Erythroblast (primary cell): ENCODE measurements at regions not wholly inside any gene's neighbourhood (a gene's known extent, or its start where the extent isn't known, plus 50 kb on each side); places are given as distances from the start of the nearest gene placed in this dataset.

Experiments used
- DNase-seq, 2 experiments: peaks; one replicate each; lab custom pipeline; 2025; lab: John Stamatoyannopoulos, UW
- GATA1 ChIP-seq: IDR thresholded peaks from 2 replicates; pipeline ENCODE4 v1.6.1; 2011; ENCODE audit warnings: low read depth, mild to moderate bottlenecking, control low read depth, low read length, moderate library complexity
- POLR2A ChIP-seq: IDR thresholded peaks from 2 replicates; pipeline ENCODE4 v1.6.1; 2011; ENCODE audit warnings: mild to moderate bottlenecking, low read length

DNA sequence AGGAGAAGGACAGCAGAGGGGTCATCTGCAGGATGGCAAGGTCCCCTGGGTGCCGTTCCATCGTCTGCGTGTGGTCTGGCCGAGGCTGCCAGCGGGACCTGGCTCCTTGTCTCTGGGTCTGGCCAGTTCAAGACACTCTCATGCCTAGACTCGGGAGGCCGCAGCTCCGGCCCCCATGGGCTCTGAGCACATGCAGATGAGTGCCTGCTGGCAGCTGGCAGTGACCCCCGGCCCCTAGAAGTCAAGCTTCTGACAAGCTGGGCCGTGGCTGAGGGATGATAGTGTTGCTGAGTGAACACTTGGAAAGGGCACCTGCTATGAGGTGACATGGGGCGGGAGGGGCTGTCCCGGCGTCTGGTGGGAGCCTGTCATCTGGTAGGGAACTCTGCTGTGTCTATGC, 1180.6 kb downstream of the BRD1 start:
- no peak for DNase-seq
- TF ChIP-seq GATA1 (no peak), POLR2A (no peak)

DNA sequence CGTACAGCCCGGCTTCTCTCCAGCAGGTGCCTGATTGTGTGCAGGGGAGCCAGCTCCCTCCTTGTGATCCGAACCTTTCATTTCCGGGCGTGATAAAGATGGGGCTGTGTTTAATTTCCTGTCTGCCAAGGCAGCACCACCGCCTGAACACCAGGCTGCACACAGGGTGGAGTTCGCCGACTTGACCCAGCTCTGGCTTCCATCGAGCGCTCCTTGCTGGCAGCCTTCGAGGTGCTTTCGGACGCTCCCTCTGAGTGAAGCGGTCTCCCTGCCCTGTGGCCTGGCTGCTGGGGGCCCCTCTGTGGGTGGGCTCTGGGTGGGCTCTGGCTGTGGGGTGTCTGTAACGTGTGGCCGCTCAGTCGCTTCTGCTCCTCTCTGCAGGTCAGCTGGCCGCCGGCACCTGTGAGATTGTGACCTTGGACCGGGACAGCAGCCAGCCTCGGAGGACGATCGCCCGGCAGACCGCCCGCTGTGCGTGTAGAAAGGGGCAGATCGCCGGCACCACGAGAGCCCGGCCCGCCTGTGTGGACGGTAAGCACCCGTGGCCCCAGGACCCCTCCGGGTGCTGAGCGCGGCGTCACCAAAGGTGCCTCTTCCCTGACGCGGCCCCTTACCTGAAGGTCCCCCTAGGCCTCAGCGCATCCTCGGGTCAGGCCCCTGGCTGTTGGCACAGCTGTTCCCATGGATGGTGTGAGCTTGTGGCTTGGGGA, 1181.3 kb downstream of the BRD1 start:
- TF ChIP-seq GATA1 (no peak), POLR2A (no peak)
- no peak for DNase-seq

DNA sequence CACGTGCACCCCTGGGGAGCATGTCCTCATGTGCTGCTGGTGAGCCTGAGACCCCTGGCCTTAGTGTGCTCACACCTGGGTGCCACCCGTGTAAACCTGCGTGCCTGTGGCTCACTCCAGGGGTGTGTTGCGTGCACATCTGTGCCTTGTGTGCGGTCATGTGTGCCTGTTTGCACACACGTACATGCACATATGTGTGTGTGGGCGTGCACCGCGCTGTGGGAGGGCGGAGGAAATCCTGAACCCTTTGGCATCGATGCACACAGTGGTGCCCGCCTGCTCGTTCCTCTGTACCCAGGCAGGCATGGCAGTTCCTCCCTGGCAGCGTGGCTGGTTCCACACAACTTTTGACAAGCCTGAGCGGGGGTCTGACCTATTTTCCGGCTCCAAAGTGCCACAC, 1181.9 kb downstream of the BRD1 start:
- DNase-seq, result no peak
- TF ChIP-seq POLR2A (no peak), GATA1 (no peak)

DNA sequence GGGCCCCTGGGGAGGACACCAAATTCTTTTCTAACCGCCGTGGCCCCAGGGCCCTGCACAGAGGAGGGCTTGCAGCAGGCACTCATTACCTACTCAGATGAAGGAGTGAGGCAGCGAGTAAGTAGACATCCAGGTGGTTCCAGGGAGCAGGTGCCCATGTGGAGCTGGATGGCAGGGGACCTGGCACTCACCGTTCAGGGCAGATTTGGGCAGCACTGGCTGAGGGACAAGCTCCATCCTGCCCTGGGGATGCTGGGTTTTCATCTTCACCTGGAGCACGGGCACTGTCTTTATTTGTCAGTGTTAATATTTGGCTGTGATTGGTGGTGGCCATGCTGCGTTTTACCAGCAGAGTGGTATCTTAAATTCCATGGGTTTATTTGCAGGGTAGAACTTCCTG, 1182.7 kb downstream of the BRD1 start:
- TF ChIP-seq GATA1 (no peak), POLR2A (no peak)

DNA sequence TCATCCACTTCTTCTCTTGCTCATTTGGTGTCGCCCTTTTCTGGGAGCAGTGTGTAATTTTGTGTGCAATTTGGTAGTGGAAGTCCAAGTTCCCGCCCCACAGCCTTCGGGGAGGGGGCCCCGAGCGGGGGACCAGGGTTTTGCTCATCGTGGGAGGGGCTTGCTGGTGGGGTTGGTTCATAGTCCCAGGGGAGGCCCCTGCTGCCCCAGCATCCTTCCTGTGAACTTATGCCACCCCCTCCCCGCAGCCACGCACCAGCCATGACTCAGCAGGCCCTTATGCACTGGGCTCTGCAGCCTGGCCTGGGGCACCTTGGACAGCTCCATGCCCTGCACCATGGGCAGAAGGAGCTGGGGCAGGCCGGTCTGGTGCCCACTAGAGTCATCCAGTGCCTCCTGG, 1183.6 kb downstream of the BRD1 start:
- no peak for DNase-seq
- TF ChIP-seq POLR2A, result no peak
- no peak for TF ChIP-seq GATA1

More for the DNA sequence above, 1182.7 kb downstream of the BRD1 start:
- no peak for DNase-seq

DNA sequence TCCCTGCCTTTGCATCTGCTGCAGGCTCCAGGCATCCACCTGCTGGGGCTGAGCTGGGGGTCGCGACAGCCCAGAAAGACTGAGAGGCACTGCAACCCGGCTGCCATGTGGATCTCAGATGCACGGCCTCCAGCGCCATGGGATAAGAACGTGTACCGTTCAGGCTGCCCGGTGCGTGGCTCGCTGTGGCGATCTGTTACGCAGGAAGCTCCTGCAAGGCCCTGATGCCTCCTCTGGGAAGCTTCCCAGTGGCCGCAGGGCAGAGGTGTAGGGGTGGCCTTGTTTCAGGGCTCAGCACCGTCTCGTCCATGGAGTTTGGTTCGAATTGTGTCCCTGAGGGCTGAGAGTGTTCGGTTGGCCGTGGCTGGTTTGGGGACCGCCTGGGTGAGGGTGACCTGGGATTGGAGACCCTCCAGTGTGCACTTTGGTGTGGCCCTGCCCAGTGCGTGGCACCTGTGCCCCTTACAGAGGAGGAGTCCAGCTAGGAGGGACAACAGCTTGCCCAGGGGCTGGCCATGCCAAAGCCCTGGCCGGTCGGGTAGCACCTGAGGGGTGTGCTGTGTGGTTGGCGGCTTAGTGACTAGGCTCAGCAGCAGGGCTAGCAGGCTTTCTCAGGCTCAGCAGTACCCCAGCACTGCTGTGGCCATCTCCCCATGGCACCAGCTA, 1184.5 kb downstream of the BRD1 start:
- TF ChIP-seq POLR2A (no peak), GATA1 (no peak)

DNA sequence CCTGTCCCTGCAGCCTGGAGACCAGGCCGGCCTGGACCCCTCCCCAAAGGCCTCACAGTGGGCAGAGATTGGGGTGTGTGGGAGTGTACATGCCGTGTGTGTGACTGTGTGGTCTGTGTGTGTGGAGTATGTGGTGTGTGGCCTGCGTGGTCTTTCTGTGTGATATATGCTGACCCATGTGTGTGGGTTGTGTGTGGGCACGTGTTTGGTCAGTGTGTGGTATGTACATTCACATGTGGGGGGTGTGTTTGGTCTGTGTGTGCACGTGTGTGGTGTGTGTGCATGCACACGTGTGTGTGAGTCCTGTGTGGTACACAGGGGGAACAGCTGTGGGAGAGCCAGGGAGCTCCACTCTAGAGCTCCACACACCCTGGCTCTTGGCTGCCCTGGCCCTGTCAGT, 1185.1 kb downstream of the BRD1 start:
- no peak for TF ChIP-seq POLR2A
- TF ChIP-seq GATA1, result no peak
- DNase-seq, result no peak

More for the DNA sequence above, 1184.5 kb downstream of the BRD1 start:
- DNase-seq, result no peak

DNA sequence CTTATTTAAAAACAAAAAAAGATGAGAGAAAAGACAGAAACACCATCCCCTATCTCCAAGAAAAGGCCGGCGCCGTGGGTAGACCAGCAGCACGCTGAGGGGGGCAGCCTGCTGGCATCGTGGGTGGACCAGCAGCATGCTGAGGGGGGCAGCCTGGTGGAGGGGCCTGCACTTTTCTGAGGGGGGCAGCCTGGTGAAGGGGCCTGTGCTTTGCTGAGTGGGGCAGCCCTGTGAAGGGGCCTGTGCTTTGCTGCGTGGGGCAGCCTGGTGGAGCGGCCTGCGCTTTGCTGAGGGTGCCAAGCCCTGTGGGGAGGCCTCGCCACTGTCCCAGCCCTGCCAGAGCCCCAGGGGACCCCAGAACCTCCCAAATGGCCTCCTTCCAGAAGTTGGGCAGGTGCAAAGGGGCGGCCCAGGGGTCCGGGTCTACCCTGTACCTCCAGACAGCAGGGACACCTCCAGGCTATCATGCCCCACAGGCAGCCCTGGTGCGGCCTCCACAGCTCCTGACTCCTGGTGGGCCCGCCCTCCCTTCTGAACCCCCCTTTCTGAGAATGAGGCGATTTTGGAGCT, 1185.7 kb downstream of the BRD1 start:
- TF ChIP-seq POLR2A (no peak), GATA1 (no peak)
- DNase-seq, result no peak

DNA sequence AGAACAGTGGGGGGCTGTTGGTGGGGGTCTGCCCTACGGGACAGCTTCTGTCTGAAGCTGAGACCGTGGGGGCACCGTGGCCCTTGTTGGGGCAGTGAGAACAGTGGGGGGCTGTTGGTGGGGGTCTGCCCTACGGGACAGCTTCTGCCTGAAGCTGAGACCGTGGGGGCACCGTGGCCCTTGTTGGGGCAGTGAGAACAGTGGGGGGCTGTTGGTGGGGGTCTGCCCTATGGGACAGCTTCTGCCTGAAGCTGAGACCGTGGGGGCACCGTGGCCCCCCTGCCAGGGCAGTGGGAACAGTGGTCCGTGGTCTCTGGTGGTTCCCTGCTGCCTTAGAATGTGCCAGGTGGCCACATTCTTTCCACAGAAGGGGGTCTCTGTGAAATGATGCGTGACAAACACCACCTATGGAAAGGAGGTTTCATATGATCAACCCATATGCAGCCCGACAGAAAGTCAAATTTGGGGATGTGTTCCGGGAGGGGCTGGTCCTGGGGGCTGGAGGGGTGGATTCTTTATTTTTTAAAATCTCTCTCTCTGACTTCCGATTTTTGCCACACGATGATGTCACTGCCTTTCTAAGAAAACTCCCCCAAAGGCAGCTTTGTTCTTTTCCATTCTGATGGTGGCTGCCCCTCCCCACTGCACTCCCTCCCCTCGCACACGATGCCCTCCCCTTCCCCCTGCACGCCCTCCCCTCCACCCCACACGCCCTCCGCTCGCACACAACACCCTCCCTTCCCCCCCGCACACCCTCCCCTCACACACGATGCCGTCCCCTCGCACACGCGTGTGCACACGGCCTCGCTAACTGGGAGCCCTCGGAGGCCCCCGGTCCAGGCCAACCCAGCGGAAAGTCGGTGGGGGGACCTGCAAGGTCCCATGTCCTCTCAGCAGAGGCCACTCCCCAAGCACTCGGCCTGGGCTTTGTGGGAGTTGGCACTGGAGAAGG, 1186.5 kb downstream of the BRD1 start:
- TF ChIP-seq GATA1, result no peak
- no peak for TF ChIP-seq POLR2A
- DNase-seq, result no peak

DNA sequence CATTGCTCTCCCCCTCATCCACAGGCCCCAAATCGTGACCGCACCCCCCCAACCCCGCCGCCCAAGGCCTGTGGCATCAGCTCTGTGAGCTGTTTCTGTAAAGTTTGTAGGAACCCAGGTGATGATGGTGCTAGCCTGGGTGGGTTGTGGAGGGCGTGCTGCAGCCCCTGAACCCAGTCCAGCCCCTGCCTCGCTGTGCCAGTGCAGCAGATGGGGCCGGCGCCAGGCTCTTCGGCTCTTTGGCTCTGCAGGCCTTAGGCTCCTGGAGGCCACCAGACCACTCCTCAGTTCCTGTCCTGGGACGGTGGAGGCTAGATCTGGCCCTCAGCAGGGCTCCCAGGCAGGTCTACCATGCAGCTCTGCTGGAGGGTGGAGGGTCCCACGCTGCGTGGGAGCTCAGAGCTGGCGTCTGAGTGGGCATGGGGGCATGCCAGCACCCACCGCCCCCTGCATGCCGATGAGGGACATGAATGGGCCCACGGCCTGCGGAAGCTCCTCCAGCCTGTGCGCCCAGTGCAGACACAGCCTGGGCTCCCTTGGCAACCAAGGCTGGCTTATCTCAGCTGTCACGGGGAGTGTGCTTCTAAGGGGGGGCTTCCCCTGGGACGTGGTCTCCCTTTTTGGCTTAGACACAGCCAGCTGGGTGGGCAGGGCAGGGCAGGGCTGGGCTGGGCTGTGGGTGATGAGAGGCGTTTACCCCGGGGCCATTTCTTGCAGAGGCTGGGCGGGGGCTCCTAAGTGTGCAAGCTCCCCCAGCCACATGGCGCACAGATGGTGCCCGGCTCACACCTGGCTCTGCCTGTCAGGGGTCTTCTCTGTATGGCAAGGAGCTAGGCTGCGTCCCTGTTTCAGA, 1187.6 kb downstream of the BRD1 start:
- no peak for DNase-seq
- TF ChIP-seq POLR2A (no peak), GATA1 (no peak)

DNA sequence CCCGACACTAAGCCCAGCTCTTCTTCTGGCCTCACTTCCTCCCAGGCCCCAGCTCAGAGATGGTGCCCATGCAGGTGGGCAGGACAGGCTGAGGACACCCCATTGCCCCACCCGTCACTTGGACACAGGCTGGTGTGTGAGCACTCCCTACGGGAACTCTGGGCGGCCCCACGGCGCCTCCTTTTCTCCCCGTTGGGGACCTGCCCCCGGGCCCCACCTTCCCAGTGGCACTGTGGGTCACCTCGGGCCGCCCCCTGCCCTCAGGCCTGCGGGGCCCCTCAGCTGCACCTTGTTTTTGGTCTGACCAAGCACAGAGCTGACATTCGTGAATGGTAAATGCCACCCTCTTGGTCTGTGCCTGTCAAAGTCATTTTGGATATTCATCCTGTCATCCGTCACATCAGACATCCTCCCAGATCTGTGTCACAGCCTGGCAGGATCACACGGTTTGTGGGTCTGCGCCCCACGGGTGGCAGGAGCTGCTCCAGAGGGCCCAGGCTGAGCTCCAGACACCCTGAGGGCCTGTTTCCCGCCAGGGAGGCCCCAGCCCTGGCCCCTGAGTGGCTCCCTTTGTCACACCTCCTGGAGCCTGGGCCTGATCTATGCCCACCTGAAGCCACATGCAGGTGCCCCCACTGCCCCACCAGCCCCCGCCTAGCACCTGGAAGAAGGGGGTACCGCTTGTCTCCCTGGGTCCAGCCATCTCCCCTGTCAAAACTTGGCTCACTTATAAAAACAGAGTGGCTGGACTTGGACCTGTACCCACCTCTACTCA, 1188.5 kb downstream of the BRD1 start:
- TF ChIP-seq POLR2A, result no peak
- TF ChIP-seq GATA1, result no peak
- no peak for DNase-seq

DNA sequence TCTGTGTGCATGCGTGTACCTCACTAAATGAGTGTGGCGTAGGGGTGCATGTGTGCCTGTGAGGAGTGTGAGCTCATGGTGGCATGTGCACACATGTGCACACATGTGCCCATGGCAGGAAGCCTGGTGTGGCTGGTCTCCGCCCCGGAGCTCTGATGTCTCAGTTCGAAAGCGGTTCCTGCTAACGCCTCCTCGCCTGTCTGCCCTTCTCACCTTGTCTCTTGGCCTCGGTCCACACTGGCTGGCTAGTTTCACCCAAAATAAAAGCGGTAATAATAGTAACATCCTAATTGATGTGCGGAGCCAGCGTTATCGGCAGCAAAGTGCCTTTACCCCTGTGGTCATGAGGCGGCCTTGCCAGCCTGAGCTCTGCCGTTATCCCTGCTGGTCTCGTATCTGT, 1190.4 kb downstream of the BRD1 start:
- TF ChIP-seq POLR2A, result no peak
- TF ChIP-seq GATA1, result no peak
- DNase-seq, result no peak
